HG02884 (cell line): ENCODE measurements at regions not wholly inside any gene's neighbourhood (a gene's known extent, or its start where the extent isn't known, plus 50 kb on each side); places are given as distances from the start of the nearest gene placed in this dataset.
A peak's percentile ranks its signal among the peaks of the same experiment; 100 is the strongest.

Source experiments
- ATAC-seq: cut with Tn5 transposase; IDR thresholded peaks from one replicate; pipeline ENCODE4 v1.9.1; 2021; ENCODE audit warnings: mild to moderate bottlenecking, moderate library complexity; ENCODE audit not compliant: unreplicated experiment

DNA sequence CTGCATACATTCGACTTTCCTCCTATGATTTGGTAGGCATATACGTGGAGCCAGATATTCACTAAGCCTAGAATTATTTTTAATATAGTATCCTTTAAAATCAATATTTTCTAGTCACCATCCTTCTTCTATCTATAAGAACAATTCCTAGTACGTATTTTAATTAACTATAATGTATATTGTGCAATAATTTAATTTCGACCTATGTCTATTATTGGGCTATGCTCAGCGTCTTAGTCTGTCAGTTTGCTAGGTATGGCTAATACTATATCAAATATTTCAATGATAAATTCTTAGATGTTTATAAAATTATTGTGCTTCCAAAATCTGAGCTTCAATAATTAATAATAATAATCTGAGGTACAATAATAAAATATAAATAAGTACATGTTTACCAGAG lies 705.3 kb downstream of the PRELID2 start:
- no peak for ATAC-seq

DNA sequence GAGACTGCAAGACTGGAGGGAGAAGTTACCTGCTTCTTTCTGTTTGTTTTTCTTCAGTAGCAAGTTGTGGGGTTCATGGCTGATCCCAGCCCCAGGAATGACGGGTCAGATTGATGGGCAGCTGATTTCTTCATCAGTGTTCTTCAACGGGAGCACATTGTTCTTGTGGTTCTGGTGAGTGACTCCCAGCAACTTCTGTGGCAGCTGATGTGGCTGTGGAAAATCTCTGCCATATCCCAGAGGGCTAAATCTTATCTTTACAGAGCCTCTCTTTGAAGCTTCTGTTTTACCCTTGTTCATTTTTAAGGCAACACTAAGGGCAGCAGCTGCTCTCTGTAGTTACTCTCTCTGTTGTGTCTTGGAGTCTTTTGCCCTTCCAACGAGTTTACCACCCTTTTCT lies 710.3 kb downstream of the PRELID2 start:
- ATAC-seq: no peak

DNA sequence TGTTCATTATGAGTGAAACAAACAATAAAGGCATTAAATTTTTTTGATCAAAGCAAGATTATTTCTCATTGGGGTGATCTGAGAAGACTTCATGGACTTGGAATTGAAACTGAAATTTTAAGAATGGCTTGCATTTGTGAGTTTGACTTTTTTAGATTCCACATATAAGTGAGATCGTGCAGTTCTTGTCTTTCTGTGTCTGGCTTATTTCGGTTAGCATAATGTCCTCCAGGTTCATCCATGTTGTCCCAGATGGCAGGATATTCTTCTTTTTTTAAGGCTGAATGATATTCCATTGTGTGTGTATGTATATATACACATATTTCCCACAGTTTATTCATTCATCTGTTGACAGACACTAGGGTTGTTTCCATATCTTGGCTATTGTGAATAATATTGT lies 716.5 kb downstream of the PRELID2 start:
- no peak for ATAC-seq

DNA sequence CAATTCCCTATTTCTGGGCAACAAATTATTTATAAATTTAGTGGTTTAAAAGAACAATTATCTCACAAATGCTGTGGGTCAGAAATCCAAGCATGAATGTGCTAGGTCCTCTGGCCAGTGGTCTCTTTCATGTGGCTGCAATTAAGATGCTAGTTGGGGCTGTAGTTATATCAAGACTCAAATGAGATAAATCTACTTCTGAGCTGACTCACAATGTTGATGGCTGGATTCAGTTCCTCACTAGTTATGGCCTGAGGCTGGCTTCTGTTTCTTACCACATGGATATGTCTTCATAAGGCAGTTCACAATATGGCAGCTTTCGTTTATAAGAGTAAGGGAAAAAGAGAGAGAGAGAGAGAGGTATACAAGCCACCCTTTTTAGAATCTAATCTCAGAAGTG lies 717.0 kb downstream of the PRELID2 start:
- no peak for ATAC-seq

DNA sequence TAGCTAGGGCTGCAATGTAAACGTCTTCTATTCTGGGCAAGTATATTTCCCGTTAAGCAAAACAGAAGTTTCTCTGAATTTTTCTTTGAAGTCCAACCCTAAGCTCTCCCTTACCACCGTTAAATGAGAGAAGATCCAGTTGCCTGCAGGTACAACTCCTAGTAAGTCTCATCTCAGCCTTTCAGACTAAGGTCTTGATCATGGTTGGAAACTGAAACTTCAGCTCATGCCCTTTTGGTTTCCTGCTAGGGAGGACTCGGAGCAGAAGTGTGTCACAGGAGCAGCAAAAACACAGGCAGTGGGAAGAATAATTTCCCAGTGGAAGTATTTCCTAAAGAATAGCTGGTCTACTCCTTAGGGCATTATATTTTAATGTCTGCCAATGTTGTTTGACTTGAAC lies 717.9 kb downstream of the PRELID2 start:
- ATAC-seq: no peak

DNA sequence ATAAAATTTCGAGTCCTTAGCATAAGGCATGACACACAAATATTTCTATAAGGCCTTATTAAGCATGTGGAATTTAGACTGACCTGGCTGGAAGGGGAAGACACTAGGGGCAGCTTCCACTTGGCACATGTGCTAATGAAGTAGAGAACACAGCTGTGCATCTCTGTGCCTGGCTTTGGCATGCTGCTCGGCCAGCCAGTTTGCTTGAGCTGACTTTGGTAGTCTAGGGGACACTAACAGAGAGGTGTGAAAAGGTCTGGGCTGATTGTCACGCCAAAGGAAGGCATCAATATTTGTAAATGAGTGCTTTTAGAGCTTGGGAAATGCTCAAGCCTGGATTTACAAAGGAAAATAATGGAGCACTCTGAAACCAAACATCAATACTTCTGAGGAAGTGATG lies 723.7 kb downstream of the PRELID2 start:
- no peak for ATAC-seq

DNA sequence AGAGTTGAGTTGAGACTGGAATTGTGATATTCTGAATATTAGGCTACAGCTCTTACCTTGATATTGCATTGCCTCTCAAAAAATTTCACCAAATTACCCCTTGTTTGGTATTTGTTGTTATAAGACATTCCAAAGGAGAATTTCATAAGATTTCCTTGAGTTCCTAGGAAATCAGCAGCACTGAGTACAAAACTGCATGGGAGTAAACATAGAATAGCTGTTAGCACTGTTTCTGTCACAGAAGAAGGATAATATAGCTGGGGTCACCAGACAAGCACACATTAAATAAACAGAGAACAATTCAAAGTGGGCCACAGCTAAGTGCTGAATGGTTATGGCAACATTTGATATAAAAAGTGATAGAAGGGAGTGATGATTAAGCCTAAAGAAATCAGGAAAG lies 724.3 kb downstream of the PRELID2 start:
- ATAC-seq: no peak

DNA sequence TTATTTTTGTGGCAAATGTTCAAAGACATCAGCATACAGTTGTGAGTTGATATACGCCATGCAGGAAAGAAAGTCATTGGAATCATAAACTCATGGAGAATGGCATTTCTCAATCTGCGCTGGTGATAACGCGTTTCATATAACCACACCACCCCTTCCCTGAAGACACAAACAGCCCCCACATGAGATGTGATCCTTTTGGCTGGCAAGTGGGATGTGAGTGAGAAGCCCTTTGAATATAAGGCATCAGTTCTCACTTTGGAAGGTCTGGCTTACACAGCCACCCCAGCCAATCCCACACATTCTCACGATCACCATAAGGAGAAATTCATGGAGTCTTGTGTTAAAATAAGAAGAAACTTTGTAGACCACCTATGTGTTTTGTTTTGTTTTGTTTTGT lies 725.0 kb downstream of the PRELID2 start:
- no peak for ATAC-seq

DNA sequence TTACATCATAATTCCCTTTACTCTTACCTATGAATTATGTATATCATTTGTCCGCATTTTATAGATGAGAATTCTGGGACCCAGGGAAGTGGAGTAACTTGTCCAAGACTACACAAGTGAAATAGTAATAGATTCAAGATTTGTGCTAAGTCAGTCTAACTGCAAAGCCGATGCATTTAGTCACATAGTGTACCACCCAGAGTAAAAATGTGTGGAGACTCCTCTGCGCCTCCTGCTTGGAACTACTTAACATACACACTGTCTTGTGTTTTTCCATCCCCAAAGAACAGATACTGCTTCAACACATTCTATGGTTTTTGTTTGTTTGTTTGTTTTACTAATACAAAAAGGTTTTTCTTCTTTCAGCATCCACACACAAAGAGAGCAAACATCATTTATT lies 729.8 kb downstream of the PRELID2 start:
- ATAC-seq: no peak

DNA sequence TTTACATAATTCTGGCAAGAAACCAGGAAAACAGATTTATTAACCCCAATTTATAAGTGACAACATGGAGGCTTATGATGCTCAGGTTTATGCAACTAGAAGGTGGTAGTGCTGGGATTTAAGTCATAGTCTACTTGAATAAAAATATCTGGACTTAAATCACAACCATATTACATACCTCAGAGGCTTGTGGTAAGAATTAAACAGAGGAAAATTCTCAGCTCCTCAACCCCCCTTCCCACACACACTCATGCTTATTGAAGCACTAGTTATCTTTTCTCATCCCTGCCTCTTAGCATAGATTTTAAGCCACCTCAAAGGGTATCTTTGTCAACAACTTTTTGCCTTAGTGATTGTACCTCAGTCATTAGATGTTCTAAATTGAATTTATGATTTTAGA lies 731.0 kb downstream of the PRELID2 start:
- no peak for ATAC-seq

DNA sequence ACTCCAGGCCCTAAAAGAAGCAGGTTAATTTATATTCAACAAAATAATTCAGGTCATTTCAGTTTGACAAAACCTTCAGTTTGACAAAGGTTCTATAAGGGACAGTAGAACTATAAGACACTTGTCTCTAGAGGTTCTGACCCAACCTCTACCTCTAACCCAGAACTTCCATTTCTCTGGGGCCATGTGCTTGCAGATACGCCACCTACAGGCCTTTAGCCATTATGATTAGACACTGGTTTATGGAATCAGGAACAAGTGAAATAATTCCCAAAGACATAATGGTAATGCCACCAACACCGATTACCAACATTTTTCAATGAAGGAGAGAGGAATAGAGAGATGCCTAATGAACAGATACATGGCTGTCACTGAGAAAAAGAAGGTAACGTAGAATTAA lies 733.9 kb downstream of the PRELID2 start:
- no peak for ATAC-seq

DNA sequence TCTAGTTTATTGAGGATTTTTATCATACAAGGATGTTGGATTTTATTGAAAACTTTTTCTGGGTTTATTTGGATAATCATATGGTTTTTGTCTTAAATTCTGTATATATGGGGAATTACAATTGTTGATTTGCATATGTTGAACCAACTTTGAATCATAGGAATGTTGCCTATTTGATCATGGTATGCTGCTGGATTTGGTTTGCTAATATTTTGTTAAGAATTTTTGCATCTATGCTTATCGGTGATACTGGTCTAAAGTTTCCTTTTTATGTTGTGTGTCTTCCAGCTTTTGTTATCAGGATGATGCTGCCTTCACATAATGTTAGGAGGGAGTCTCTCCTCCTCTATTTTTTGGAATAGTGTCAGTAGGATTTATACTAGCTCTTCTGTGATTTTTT lies 745.0 kb downstream of the PRELID2 start:
- no peak for ATAC-seq

DNA sequence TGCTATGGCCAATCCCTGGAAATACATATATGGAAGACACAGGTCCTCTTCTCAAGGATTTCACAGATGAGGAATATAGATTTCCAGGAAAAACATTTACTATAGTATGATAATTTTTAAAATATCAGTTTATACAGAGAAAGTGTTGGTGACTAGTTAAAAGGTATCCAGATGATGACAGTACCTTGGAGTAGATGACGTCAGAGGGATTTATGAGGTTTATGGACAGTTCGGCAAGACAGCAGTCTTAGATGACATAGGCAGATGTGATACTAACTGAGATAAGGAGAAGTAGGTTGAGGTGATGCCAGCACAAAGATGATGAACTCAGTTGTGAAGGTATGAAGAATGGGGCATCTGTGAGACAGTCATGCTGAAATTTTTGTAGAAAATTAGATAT lies 750.3 kb downstream of the PRELID2 start:
- ATAC-seq: no peak

DNA sequence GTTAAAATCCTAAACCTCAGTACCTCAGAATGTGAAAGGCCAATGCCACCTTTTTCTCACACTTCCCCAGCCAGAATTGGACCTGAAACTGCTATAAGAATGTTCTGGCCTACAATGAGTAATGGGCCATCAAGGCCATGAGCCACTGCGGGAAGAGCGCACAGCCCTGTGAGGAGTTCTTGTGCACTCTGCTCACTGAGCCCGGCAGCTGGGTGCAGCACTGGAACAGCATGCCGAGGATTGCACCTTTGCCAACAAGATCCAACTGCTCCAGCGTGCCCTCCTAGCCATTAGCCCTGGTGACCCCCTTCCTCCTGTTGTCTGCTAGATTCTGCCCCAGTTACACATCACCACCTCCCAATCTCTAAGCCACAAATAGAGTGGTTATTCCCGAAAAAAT lies 758.1 kb downstream of the PRELID2 start:
- no peak for ATAC-seq

DNA sequence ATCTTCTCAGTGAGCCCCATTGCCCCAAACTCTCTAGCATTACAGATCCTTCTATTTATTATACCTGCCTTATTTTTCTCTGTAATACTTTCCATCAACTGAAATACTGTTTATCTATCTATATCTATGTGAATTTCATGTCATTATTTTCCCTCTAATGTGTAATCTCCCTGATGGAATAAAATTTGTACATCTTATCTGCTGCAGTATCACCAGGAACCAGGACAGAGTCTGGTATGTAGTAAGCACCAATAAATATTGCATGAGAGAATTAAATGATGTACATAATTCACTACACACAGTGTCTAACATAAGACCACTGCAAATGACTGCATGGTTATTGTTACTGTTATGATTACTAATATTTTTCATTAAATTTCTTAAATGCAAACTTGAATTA lies 759.1 kb downstream of the PRELID2 start:
- no peak for ATAC-seq

DNA sequence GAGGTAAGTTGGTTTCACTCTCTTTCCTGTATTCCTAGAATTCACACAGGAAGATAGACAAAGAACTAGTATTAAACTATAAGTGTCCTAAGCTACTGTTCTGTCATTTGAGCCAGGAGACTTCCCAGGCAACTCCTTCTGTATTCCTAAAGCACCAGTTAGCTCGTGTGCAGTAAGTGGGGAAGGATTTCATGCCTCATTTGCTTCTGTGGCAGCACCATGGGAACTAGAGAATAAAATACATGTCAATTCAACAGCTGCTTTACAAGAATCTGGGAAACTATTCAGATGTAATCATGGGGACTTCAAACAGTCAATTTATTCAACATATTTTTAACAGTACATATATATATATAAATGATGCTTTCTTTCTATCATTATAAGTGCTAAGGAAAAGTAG lies 762.3 kb downstream of the PRELID2 start:
- ATAC-seq: no peak

DNA sequence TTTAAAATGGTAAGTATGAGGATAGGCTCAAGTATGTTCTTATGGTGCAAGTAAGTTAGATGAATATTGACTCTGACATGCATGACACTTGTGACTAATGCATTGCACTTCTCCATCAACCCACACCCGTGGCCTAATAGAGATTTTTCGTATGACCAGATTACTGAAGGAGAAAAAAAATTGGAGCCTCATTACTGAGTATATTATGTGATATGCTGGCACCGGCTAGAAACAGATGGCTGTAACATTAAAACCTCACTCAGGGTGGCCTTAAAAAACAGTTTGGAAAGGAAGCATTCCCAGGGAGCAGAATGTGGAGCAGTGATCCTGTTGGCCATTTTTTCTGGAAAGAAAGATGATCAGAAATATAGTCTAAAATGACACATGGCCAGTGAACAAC lies 766.4 kb downstream of the PRELID2 start:
- ATAC-seq: no peak

DNA sequence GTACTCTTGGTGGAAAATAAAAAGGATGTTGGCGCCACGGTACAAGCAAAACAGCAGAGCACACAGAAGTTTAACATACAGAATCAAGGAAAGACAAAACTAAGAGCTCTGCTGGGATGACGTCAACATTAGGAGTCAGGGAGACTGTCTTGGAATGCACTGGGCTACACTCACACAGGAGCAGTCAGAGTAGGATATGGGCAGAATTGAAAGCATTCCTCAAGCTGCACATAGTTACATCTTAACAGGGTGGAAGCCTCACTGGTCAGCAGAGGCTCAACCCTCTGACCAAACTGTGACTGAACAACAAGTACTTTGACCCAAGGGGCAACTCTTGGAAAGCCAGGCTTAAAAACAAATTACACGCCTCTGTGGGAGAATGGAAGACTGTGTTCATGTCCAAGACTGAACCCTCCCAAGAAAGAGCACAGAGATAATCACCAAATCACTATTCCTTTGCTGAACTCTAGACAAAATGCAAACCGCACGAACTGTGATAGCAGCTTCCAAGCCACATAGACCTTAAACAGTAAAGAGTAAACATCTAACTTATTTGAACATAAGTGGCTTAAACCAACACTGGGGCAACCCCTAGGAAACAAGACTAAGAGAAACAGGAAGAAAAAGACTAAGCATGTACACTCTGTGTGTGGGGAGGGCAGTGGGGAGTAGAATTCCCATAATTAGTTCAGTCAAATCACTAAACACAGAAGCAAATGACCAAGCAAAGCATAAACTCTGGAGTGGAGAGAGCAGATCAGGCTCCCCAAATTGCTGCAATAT lies 772.7 kb downstream of the PRELID2 start:
- no peak for ATAC-seq

DNA sequence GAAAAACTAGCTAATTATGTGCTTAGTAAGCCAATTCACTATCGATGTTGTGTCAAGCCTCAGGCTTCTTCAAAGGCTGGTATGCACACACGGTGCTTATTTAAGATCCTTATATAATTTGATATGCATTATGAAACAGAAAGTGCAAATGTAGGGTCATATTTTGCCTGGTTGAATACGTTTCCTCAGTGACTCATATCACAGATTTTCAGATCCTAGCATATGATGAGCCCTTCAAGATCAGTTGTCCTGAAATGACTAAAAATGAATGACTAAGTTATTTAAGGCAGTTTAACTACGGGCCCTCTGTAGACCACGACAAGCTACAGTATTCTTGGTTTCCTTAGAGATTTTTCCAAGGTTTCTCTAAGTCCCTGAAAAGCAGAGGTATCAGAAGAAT lies 778.3 kb downstream of the PRELID2 start:
- ATAC-seq: peak; percentile 100

DNA sequence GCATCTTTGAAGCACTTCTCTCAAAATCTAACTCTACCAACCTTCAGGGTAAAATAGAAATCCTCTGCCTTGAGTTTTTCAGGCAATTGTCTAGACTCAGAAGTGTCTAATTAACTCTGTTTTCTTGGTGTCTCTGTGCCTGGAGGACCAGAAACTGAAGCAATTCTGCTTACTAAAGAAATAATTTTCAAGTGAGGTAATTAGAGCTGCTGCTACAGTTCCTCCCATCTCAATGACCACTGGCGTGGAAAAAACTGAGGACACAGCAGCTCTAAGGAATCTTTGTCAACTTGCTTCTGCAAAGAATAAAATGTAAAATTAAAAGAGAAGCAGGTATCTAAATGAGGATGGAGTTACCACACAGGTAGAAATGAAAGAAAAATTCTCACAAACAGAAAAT lies 785.0 kb downstream of the PRELID2 start:
- no peak for ATAC-seq

DNA sequence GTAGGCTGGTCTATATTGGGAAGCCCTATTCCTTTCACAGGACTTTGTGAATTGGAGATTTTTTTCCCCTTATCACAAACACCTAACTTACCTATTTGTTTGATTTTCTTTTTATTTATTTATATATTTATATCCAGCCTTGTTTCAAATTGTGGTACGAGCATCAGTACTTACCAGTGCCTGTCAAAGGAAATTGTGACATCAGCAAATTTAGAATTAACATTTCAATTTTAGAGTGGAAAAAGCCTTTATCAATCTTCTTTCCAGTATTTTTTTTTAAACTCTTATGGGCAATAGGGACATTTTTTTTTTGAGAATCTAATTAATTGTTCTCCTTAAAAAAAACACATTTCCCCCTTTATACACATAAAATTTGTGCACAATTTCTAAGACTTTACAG lies 790.2 kb downstream of the PRELID2 start:
- no peak for ATAC-seq

DNA sequence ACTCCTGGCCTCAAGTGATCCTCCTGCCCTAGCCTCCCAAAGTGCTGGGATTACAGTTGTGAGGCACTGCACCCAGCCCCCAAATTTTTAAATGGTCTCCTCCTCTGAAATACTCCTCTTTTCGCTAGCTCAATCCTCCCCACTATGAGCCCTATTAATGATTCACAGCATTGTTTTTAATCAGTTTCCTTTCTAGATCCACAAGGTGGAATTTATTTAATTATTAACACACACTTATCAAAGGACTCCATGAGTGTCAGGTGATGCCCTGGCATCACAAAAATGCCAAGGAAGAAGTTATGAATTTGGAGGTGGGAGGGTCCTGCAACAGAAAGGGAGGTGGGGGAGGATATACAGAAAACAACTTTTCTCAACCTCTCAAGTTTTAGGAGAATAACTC lies 806.5 kb downstream of the PRELID2 start:
- ATAC-seq: no peak

DNA sequence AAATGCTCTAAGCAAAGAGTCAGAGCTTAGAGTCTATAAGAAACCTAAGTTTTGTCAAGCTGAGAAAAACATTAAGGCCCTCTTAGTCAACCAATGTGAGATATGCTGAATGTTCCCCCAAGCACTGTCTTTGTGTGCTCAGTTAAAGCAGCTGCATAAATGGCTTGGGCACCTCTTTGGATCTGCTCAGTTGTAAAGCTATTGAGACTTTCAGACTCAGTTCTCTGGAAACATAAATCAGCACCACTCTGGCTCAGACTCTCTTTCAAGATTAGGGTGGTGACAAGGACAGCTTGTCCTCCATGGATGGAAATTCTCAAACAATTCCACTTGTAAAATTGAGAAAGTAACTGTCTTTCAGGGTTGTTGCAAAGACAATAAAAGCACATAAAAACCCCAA lies 807.9 kb downstream of the PRELID2 start:
- no peak for ATAC-seq
